HL-60 (cell line): ENCODE measurements at regions not wholly inside any gene's neighbourhood (a gene's known extent, or its start where the extent isn't known, plus 50 kb on each side); places are given as distances from the start of the nearest gene placed in this dataset.

Experiments used
- CTCF ChIP-seq: IDR thresholded peaks from one replicate; pipeline ENCODE4 v1.5.1; 2011; ENCODE audit warnings: low read length, control low read depth, inconsistent platforms; ENCODE audit not compliant: insufficient read depth
- GABPA ChIP-seq: IDR thresholded peaks from 2 replicates; pipeline ENCODE4 v1.6.1; 2012; ENCODE audit warnings: low read depth
- POLR2AphosphoS5 ChIP-seq: IDR thresholded peaks from 2 replicates; pipeline ENCODE4 v1.6.1; 2012; ENCODE audit warnings: low read depth
- REST ChIP-seq: IDR thresholded peaks from 2 replicates; pipeline ENCODE4 v1.6.1; 2012; ENCODE audit warnings: low read depth; ENCODE audit not compliant: insufficient replicate concordance
- SPI1 ChIP-seq: IDR thresholded peaks from 2 replicates; pipeline ENCODE4 v1.6.1; 2012; ENCODE audit warnings: low read depth, mild to moderate bottlenecking, borderline replicate concordance

GRCh38 chr12:47419497-47419896 is 286.3 kb downstream of the RPAP3 start:
- TF ChIP-seq SPI1 (no peak), GABPA (no peak), CTCF (no peak), POLR2AphosphoS5 (no peak), REST (no peak)
